ENCODE measurements at regions not wholly inside any gene's neighbourhood (a gene's known extent, or its start where the extent isn't known, plus 50 kb on each side); places are given as distances from the start of the nearest gene placed in this dataset.

DNA sequence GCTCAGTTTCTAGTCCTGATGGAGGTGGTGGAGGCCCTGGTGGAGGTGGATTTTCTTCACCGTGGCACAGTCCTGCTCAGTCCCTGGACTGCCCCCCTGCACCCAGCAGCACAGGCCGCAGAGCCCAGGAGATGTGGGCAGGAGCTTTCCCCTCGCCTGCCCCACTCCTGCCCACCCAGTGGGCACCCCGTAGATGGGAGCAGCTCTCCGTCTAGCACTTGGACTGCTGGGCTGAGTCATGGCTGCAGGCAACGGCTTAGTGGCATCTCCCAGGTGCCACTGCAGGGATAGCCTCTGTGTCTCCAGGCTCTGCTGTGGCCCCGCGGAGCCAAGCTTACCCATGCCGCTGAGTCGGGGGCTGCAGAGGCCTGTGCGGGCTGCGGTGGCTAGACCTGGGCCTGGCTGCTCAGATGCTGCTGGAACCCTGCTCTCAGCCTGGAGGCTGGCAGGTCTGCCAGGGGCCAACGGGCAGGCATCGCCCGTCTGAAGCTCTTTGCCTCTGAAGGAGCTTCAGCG is 92.3 kb upstream of the CTDP1 start:
- Histone ChIP-seq H3K4me3 (replicated peaks in 1 of 3; ENCODE audit: low read depth in 2 of 3, low read length in 3 of 3) (no peak overlapping the region), H3K4me1 (ENCODE audit: control insufficient read depth in 1 of 2, insufficient read depth in 2 of 2, low read length in 2 of 2) (no peaks in the 10 kb centered on the region), H3K79me2 (ENCODE audit: insufficient read depth, low read length) (no peaks in the 10 kb centered on the region), H3K27ac (ENCODE audit: low read depth in 1 of 2, low read length in 2 of 2) (no peak overlapping the region), H2AFZ (ENCODE audit: insufficient read depth, low read depth, low read length, poor library complexity, severe bottlenecking) (no peak overlapping the region), H3K9ac (ENCODE audit: insufficient read depth, low read length, poor library complexity, severe bottlenecking) (no peak overlapping the region), H3K36me3 (replicated peaks in 1 of 2; ENCODE audit: control insufficient read depth in 1 of 2, insufficient read depth in 2 of 2, low read length in 2 of 2) (no peaks in the 10 kb centered on the region), H3K27me3 (ENCODE audit: control insufficient read depth in 2 of 2, insufficient read depth in 2 of 2, low read length in 2 of 2) (no peaks in the 10 kb centered on the region), H4K20me1 (ENCODE audit: insufficient read depth, low read length) (no peaks in the 10 kb centered on the region), H3K9me3 (replicated peaks in 1 of 2; ENCODE audit: control insufficient read depth in 1 of 2, insufficient read depth in 1 of 2, low read length in 2 of 2) (peaks cover 6% of the 10 kb centered on the region in 2 donors), H3K4me2 (replicated peaks; ENCODE audit: extremely low read depth, low read length, poor library complexity, severe bottlenecking) (no peak overlapping the region)
- no peaks in the 10 kb centered on the region for H3K36me3 Mint-ChIP-seq
- peaks cover 3% of the 10 kb centered on the region for H3K4me1 Mint-ChIP-seq
- peaks cover 2 to 3% (median 2%) of the 10 kb centered on the region in 3 donors for H3K27me3 Mint-ChIP-seq (ENCODE audit: low read depth in 3 of 3)
- DNase-seq = no peak
- no peak overlapping the region for H3K27ac Mint-ChIP-seq
- no peak overlapping the region for H3K4me3 Mint-ChIP-seq
- 94% methylated on average over 16 of the region's 16 CpGs for WGBS (ENCODE audit: insufficient coverage)
- no peak for TF ChIP-seq CTCF (IDR thresholded peaks at IDR 0.05)
- peaks cover 0 to 3% (median 0%) of the 10 kb centered on the region in 7 donors for H3K9me3 Mint-ChIP-seq
- intact Hi-C loops (cut with micrococcal nuclease) = no loop called here

- no peak for DNase-seq
- no peaks in the 10 kb centered on the region for H3K9me3 ChIP-seq (replicated peaks in 1 of 2; ENCODE audit: control insufficient read depth in 1 of 2, insufficient read depth in 1 of 2, low read length in 2 of 2)
- H4K20me1 ChIP-seq (ENCODE audit: insufficient read depth, low read length) = no peaks in the 10 kb centered on the region
- peaks cover 2 to 4% (median 3%) of the 10 kb centered on the region in 3 donors for H3K27me3 Mint-ChIP-seq (ENCODE audit: low read depth in 3 of 3)
- H3K79me2 ChIP-seq (ENCODE audit: insufficient read depth, low read length) = no peaks in the 10 kb centered on the region
- TF ChIP-seq CTCF (IDR thresholded peaks at IDR 0.05) = no peak
- H2AFZ ChIP-seq (ENCODE audit: insufficient read depth, low read depth, low read length, poor library complexity, severe bottlenecking) = no peak overlapping the region
- no peak overlapping the region for H3K4me2 ChIP-seq (replicated peaks; ENCODE audit: extremely low read depth, low read length, poor library complexity, severe bottlenecking)
- H3K36me3 ChIP-seq (replicated peaks in 1 of 2; ENCODE audit: control insufficient read depth in 1 of 2, insufficient read depth in 2 of 2, low read length in 2 of 2) = no peaks in the 10 kb centered on the region
- H3K4me1 ChIP-seq (ENCODE audit: control insufficient read depth in 1 of 2, insufficient read depth in 2 of 2, low read length in 2 of 2) = no peaks in the 10 kb centered on the region
- H3K36me3 Mint-ChIP-seq = no peaks in the 10 kb centered on the region
- intact Hi-C loops (cut with micrococcal nuclease) = no loop called here
- H3K4me3 Mint-ChIP-seq = no peak overlapping the region
- 91% methylated on average over 25 of the region's 32 CpGs for WGBS (ENCODE audit: insufficient coverage)
- no peak overlapping the region for H3K27ac Mint-ChIP-seq
- H3K27me3 ChIP-seq (ENCODE audit: control insufficient read depth in 2 of 2, insufficient read depth in 2 of 2, low read length in 2 of 2) = no peaks in the 10 kb centered on the region
- H3K9ac ChIP-seq (ENCODE audit: insufficient read depth, low read length, poor library complexity, severe bottlenecking) = no peak overlapping the region
- H3K9me3 Mint-ChIP-seq = peaks cover 0 to 10% (median 4%) of the 10 kb centered on the region in 7 donors
- H3K4me3 ChIP-seq (replicated peaks in 1 of 3; ENCODE audit: low read depth in 2 of 3, low read length in 3 of 3) = no peak overlapping the region
- no peak overlapping the region for H3K27ac ChIP-seq (ENCODE audit: low read depth in 1 of 2, low read length in 2 of 2)
- H3K4me1 Mint-ChIP-seq = peaks cover 3% of the 10 kb centered on the region
Measured at GRCh38 chr18:79587779-79588635, 91.6 kb upstream of the CTDP1 start.

Measured in CD14-positive monocyte (primary cell).